RWPE1 (cell line): ENCODE measurements at regions not wholly inside any gene's neighbourhood (a gene's known extent, or its start where the extent isn't known, plus 50 kb on each side); places are given as distances from the start of the nearest gene placed in this dataset.
A peak's percentile ranks its signal among the peaks of the same experiment; 100 is the strongest.

ENCODE experiments used
- CTCF ChIA-PET: fragments of 350-600 bp; sonication (Branson Sonifier 250); formaldehyde crosslinking; extraction: SDS; loops from one replicate; lab custom pipeline; 2021; lab: Yijun Ruan, JAX
- POLR2A ChIA-PET: fragments of 400-600 bp; formaldehyde crosslinking; extraction: SDS; loops from one replicate; lab custom pipeline; 2020; ENCODE audit warnings: antibody characterized with exemption; ENCODE audit not compliant: low non-redundant PET; lab: Yijun Ruan, JAX
- DNase-seq: peaks from one replicate; pipeline ENCODE4 v3.0.0; 2012; ENCODE audit warnings: low spot score
- H3K27ac ChIP-seq: fragments of 450-650 bp; 2 replicates; pipeline ENCODE4 v1.5.1; 2017
- TF ChIP-seq, protein P1 (sequence below): fragments of 450-650 bp; conservative IDR thresholded peaks from 2 replicates; pipeline ENCODE4 v1.5.1; 2017; ENCODE audit warnings: low read depth, mild to moderate bottlenecking

DNA sequence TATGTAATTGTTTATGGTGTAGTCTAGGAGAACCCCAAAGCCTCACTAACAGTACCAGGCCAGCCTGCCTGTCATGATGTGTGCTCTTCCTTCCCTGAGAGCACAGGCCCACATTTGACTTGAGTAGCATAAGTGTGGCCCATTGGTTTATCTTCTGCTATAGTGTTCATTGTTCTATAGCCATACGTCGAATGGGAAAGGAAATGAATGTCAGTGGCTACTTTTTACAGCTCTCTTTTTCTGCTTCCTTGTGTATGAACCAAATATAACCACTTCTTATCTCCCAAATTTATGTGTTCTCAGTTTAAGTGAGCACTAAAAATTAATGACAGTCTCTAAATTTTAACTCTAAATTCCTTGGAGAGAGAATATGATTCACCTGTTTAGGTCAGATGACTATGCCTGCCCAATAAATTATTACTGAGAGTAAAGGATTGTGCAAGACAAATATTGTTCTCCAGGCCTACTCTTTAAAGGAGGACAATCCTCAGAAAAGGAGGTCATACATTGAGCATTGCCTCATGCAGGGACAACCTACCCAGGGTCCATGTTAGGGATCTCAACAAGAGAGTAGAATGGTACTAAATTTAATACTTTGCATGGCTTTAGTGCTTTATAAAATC lies 222.9 kb upstream of the ARHGAP20 start:
- no peak for DNase-seq
- CTCF ChIA-PET: interaction anchor here (0.6 kb wide), 1 partner anchor 38 kb away, joined by 3 read pairs; no protein-coding TSS in a partner anchor
- TF ChIP-seq, protein P1, sequence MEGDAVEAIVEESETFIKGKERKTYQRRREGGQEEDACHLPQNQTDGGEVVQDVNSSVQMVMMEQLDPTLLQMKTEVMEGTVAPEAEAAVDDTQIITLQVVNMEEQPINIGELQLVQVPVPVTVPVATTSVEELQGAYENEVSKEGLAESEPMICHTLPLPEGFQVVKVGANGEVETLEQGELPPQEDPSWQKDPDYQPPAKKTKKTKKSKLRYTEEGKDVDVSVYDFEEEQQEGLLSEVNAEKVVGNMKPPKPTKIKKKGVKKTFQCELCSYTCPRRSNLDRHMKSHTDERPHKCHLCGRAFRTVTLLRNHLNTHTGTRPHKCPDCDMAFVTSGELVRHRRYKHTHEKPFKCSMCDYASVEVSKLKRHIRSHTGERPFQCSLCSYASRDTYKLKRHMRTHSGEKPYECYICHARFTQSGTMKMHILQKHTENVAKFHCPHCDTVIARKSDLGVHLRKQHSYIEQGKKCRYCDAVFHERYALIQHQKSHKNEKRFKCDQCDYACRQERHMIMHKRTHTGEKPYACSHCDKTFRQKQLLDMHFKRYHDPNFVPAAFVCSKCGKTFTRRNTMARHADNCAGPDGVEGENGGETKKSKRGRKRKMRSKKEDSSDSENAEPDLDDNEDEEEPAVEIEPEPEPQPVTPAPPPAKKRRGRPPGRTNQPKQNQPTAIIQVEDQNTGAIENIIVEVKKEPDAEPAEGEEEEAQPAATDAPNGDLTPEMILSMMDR: no peak
- no peak overlapping the region for H3K27ac ChIP-seq
- POLR2A ChIA-PET: no interaction called here

DNA sequence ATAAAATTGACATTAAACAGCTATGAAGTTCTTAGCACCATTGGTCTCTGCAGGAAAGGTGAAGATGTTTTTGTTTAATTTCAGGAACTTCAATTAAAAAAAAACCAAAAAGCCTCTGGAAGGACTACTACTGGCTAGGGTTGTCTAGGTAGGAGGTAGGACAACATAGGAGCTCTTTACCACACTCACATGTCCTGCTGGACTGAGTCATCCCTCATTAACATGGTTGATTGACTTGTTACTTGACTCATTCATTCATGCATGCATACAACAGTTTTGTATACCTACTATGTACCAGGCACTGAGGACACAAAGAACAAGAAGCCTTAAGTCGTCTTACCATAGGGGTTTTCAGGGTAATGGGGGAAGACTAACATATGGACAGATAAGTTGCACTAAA lies 216.9 kb upstream of the ARHGAP20 start:
- H3K27ac ChIP-seq: no peak overlapping the region
- CTCF ChIA-PET: no interaction called here
- TF ChIP-seq, protein P1: no peak
- no peak for DNase-seq
- POLR2A ChIA-PET: no interaction called here

DNA sequence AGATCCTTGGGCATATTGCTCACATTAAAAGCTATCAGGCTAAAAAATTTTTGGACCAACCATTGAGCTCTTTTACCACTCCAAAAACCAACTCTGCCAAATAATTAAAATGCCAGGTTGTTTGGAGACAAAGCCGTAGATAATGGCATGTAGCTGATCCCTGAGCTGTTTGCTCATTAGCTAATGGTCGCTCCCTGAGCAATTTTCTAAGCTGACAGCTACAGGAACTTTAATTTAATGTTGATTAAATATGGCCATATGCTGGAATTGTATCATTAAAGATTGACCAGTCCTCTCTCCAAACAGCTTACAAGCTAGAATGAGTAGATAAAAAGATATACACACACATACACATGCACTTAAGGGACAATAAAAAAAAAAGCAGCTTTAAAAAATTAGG lies 216.2 kb upstream of the ARHGAP20 start:
- TF ChIP-seq, protein P1: no peak
- ChIA-PET POLR2A (interaction anchor here (0.5 kb wide), 1 partner anchor 477 kb away, joined by 4 read pairs; no protein-coding TSS in a partner anchor), CTCF (no interaction called here)
- no peak overlapping the region for H3K27ac ChIP-seq
- DNase-seq: no peak

DNA sequence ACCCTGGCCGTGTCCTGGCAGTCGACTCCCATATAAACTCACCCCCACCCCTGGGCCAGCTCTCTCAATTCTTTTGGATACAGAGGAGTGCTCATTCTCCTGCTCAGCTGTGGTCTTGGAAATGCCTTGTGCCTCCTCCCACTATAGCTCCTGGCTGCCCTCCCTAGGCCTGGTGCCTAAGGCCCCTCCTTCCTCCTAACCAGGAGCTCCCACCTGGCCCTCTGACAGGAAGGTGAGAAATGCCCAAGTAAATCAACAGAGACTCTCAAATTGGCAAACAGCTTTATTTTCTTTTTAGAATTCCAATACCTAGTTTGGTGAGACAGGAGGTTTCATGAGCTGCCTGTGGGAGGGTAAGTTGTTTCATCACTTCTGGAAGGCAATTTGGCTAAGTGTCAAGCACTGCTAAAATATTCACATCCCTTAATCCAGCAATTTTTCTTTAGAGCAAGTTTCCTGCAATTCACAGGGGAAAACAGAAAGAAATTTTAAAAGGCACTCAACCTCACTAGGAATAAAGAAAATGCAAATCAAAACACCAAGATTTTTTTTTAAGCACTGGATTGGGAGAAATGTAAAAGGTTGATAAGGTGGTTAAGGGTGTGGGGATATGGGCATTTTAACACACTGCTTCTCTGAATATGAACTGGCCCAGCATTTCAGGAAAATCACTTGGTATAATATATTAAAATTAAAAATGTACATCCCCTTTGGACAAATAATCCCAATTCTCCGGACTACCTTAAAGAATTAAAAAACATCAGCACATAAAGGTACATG lies 209.7 kb upstream of the ARHGAP20 start:
- CTCF ChIA-PET: no interaction called here
- POLR2A ChIA-PET: no interaction called here
- TF ChIP-seq, protein P1: no peak
- peak overlapping the region; percentile 53 for H3K27ac ChIP-seq
- no peak for DNase-seq

DNA sequence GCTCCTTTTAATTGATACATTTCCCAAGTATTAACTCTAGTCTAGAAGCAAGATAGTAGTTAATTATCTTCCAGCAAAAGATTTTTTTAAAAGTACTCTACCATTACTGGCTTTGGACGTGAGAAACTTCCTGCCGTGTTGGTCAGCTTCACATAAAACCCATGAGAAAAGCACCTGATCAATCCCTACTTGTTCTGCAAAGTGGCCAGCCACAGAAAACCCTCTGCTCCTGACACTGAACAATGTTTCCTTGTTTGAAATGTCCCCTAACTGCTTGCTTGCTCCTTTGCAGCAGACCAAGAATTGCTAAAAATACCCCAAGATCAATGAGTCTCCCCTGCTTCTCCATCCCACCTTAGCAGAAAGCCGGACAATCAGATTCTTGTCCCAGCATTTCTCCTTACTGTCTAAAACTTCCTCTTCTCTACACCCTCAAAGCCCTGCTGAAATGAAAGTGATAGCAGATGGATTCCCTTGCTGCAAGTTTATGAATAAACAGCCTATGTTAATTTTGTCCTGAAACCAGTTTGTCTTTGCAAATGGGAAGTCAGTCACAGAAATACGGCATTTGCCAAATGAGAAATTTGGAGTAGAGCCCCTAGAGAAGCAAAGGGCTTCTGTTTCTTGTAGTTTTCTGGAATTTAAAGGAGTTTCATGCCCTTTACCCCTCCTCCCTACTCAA lies 207.1 kb upstream of the ARHGAP20 start:
- POLR2A ChIA-PET: no interaction called here
- no peak overlapping the region for H3K27ac ChIP-seq
- DNase-seq: no peak
- TF ChIP-seq, protein P1: no peak
- CTCF ChIA-PET: interaction anchor here (0.7 kb wide), 1 partner anchor 643 kb away, joined by 3 read pairs; no protein-coding TSS in a partner anchor

DNA sequence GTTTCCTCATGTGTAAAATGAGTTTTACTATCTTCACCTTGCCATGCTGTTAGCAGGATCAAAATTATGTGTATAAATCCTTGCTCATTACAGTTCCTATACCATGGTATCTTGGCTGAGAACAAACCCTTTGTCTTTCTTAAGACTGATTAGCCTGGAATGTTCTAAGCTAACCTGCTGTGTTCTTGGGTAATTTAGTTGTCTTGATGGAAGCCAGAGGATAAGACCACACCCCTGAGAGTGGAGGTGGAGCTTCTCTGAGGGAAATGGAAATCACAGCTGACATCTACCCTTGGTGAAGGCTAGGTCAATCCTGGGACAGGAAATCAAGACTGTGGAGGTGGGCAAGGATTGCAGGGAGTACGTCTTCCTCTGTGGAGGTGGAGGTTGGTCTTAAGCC lies 206.1 kb upstream of the ARHGAP20 start:
- TF ChIP-seq, protein P1: no peak
- POLR2A ChIA-PET: no interaction called here
- H3K27ac ChIP-seq: no peak overlapping the region
- no peak for DNase-seq
- CTCF ChIA-PET: interaction anchor here (0.6 kb wide), 2 partner anchors 21 to 365 kb away, joined by 3 to 4 read pairs; no protein-coding TSS in a partner anchor
